Brain microvascular endothelial cell (primary cell): ENCODE measurements at regions not wholly inside any gene's neighbourhood (a gene's known extent, or its start where the extent isn't known, plus 50 kb on each side); places are given as distances from the start of the nearest gene placed in this dataset.

Experiments used
- DNase-seq: peaks from one replicate; pipeline ENCODE4 v3.0.0-alpha.2; 2020
- H3K27ac ChIP-seq: fragments of 250-450 bp; sonication (Bioruptor Pico); 2 replicates; pipeline ENCODE4 v1.5.1; 2020; ENCODE audit warnings: mild to moderate bottlenecking, moderate library complexity
- H3K27me3 ChIP-seq: fragments of 250-450 bp; sonication (Bioruptor Pico); replicated peaks from 2 replicates; pipeline ENCODE4 v1.5.1; 2020; ENCODE audit warnings: mild to moderate bottlenecking
- H3K36me3 ChIP-seq: fragments of 250-450 bp; sonication (Bioruptor Pico); replicated peaks from 2 replicates; pipeline ENCODE4 v1.5.1; 2020; ENCODE audit warnings: mild to moderate bottlenecking
- H3K4me3 ChIP-seq: 2 replicates; pipeline ENCODE4 v1.5.1; 2011; ENCODE audit warnings: low read depth, mild to moderate bottlenecking, control low read depth, low read length, moderate library complexity
- CTCF ChIP-seq: IDR thresholded peaks from 2 replicates; pipeline ENCODE4 v1.5.1; 2011; ENCODE audit warnings: low read depth, mild to moderate bottlenecking, moderate library complexity, low read length, control low read depth, inconsistent platforms; ENCODE audit errors: missing control alignments
- in situ Hi-C: cut with HindIII; loops from 2 replicates; pipeline ENCODE4 v1.10.0; 2017; ENCODE audit warnings: low sequenced_read_pairs, low pct_ligation_motif_present

GRCh38 chr6:12656906-12657305 is 59.7 kb upstream of the PHACTR1 start:
- no peaks in the 10 kb centered on the region for H3K36me3 ChIP-seq
- H3K27ac ChIP-seq: no peak overlapping the region
- DNase-seq: no peak
- in situ Hi-C loops: no loop called here
- H3K4me3 ChIP-seq: no peak overlapping the region
- TF ChIP-seq CTCF: no peak
- H3K27me3 ChIP-seq: no peaks in the 10 kb centered on the region

GRCh38 chr6:12657884-12658283 is 58.7 kb upstream of the PHACTR1 start:
- no peak for DNase-seq
- no peak overlapping the region for H3K27ac ChIP-seq
- no peak for TF ChIP-seq CTCF
- in situ Hi-C loops: no loop called here
- no peak overlapping the region for H3K4me3 ChIP-seq
- H3K36me3 ChIP-seq: no peaks in the 10 kb centered on the region
- no peaks in the 10 kb centered on the region for H3K27me3 ChIP-seq

- Histone ChIP-seq H3K4me3 (no peak overlapping the region), H3K27ac (no peak overlapping the region), H3K27me3 (no peaks in the 10 kb centered on the region), H3K36me3 (no peaks in the 10 kb centered on the region)
- no peak for DNase-seq
- no peak for TF ChIP-seq CTCF
- in situ Hi-C loops: no loop called here
These were observed 55.0 kb upstream of the PHACTR1 start for GRCh38 chr6:12661432-12662089.
